ENCODE measurements at regions not wholly inside any gene's neighbourhood (a gene's known extent, or its start where the extent isn't known, plus 50 kb on each side); places are given as distances from the start of the nearest gene placed in this dataset.

- DNase-seq (ENCODE audit: extremely low spot score in 2 of 2) = no peak
- Histone ChIP-seq H3K27ac (no peak overlapping the region), H3K27me3 (no peaks in the 10 kb centered on the region), H3K9me3 (no peaks in the 10 kb centered on the region), H3K36me3 (no peaks in the 10 kb centered on the region), H3K4me3 (no peak overlapping the region), H3K4me1 (no peaks in the 10 kb centered on the region)
- intact Hi-C loops (cut with DNase I) = no loop called here
- TF ChIP-seq POLR2A (IDR thresholded peaks at IDR 0.05) (no peak), POLR2AphosphoS5 (IDR thresholded peaks at IDR 0.05; ENCODE audit: insufficient read depth in 1 of 2, low read depth in 1 of 2) (no peak)
- TF ChIP-seq, protein P1, sequence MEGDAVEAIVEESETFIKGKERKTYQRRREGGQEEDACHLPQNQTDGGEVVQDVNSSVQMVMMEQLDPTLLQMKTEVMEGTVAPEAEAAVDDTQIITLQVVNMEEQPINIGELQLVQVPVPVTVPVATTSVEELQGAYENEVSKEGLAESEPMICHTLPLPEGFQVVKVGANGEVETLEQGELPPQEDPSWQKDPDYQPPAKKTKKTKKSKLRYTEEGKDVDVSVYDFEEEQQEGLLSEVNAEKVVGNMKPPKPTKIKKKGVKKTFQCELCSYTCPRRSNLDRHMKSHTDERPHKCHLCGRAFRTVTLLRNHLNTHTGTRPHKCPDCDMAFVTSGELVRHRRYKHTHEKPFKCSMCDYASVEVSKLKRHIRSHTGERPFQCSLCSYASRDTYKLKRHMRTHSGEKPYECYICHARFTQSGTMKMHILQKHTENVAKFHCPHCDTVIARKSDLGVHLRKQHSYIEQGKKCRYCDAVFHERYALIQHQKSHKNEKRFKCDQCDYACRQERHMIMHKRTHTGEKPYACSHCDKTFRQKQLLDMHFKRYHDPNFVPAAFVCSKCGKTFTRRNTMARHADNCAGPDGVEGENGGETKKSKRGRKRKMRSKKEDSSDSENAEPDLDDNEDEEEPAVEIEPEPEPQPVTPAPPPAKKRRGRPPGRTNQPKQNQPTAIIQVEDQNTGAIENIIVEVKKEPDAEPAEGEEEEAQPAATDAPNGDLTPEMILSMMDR (IDR thresholded peaks at IDR 0.05) = no peak
Measured at GRCh38 chr5:123294544-123294943, 128.7 kb downstream of the CEP120 start.

DNA sequence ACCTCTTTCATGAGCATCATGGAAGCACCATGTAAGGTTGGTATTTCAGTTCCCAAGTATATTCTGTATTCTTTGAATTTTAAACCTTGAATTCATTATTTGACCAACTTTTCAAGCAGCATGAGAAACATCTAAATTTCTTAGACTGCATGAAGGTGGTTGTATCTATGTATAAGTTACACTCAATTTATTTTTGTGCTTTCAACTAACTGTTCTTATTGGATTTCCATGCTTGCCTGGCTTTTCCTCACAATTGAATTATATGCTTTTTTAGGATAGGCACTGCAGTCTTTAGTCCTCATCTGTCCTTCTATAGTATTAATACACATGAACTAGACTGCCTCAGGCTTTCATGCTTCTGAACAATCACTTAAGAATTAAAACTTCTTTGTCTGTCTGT, 134.0 kb downstream of the CEP120 start:
- no peaks in the 10 kb centered on the region for H3K27me3 ChIP-seq
- DNase-seq (ENCODE audit: extremely low spot score in 2 of 2) = no peak
- intact Hi-C loops (cut with DNase I) = no loop called here
- no peak overlapping the region for H3K27ac ChIP-seq
- H3K36me3 ChIP-seq = no peaks in the 10 kb centered on the region
- no peaks in the 10 kb centered on the region for H3K9me3 ChIP-seq
- no peaks in the 10 kb centered on the region for H3K4me1 ChIP-seq
- H3K4me3 ChIP-seq = no peak overlapping the region
- TF ChIP-seq, protein P1 (IDR thresholded peaks at IDR 0.05) = no peak
- TF ChIP-seq POLR2AphosphoS5 (IDR thresholded peaks at IDR 0.05; ENCODE audit: insufficient read depth in 1 of 2, low read depth in 1 of 2) = no peak
- no peak for TF ChIP-seq POLR2A (IDR thresholded peaks at IDR 0.05)

DNA sequence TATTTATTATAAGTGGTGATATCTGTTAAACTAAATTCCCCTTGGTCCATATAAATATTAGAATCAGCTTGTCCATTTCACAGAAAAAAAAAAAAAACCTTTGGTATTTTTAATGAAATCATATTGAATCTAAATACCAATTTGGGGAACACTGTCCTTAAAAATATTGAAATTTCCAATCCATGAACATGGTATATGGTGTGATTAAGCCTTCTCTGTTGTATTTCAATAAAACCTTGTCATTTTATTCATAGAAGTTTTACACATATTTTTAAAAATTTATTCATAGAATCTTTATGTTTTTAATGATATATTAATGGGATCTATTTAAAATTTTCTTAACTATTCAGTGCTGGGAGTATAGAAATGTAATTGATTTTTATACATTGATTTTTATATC, 135.3 kb downstream of the CEP120 start:
- Histone ChIP-seq H3K4me3 (no peak overlapping the region), H3K4me1 (no peaks in the 10 kb centered on the region), H3K27me3 (no peaks in the 10 kb centered on the region), H3K36me3 (no peaks in the 10 kb centered on the region), H3K9me3 (no peaks in the 10 kb centered on the region), H3K27ac (no peak overlapping the region)
- no peak for TF ChIP-seq POLR2A (IDR thresholded peaks at IDR 0.05)
- no peak for TF ChIP-seq POLR2AphosphoS5 (IDR thresholded peaks at IDR 0.05; ENCODE audit: insufficient read depth in 1 of 2, low read depth in 1 of 2)
- intact Hi-C loops (cut with DNase I) = no loop called here
- no peak for DNase-seq (ENCODE audit: extremely low spot score in 2 of 2)

GRCh38 chr5:123286891-123287290, 136.3 kb downstream of the CEP120 start:
- TF ChIP-seq POLR2A (IDR thresholded peaks at IDR 0.05) = no peak
- no peak for TF ChIP-seq POLR2AphosphoS5 (IDR thresholded peaks at IDR 0.05; ENCODE audit: insufficient read depth in 1 of 2, low read depth in 1 of 2)
- TF ChIP-seq, protein P1 (IDR thresholded peaks at IDR 0.05) = no peak
- Histone ChIP-seq H3K27me3 (no peaks in the 10 kb centered on the region), H3K4me3 (no peak overlapping the region), H3K27ac (no peak overlapping the region), H3K9me3 (no peaks in the 10 kb centered on the region), H3K4me1 (no peaks in the 10 kb centered on the region), H3K36me3 (no peaks in the 10 kb centered on the region)
- intact Hi-C loops (cut with DNase I) = no loop called here
- no peak for DNase-seq (ENCODE audit: extremely low spot score in 2 of 2)

DNA sequence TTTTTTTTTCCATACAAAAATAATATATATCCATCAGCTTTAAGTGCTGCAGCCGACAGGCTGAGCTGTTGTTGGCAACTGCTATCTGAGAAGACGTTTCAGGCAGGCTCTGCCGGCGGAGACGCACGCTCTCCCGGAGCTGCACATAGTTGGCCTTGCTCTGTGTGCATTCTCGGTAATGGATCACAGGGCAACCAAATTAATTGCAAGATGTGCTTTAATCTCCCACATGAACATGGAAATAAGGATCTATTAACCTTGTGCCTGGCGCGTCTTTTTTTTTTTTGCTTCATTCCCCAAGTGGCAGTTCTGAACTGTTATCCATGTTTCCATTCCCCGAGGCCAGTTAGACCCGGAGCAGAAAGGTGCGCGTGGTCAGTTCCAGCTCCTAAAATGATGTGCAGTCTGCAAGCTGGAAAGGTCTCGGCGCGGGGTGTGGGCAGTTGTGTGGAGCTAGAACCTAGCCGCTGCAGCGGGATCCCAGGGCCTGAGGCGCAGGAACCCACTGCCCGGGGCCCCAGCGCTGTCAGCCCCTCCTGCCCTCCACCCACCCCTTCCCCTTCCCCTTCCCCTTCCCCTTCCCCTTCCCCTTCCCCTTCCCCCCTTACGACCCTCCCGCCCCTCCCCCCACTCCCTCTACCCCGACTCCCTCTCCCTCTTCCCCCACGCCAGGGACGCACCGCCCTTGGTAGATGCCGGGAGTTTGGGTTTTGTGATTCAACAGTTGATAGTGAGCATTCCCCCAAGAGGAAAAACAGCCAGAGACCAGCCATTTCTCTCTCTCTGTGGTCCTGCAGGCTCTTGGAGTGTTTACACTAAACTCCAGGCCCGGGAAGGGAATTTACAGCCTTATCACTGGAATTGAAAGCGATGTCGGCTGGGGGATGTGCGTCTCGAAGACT, 137.8 kb downstream of the CEP120 start:
- no peaks in the 10 kb centered on the region for H3K9me3 ChIP-seq
- H3K4me1 ChIP-seq = no peaks in the 10 kb centered on the region
- H3K27ac ChIP-seq = no peak overlapping the region
- H3K27me3 ChIP-seq = no peaks in the 10 kb centered on the region
- intact Hi-C loops (cut with DNase I) = no loop called here
- peak overlapping the region; percentile 21 to 30 for H3K4me3 ChIP-seq
- DNase-seq (ENCODE audit: extremely low spot score in 2 of 2) = no peak
- TF ChIP-seq POLR2A (IDR thresholded peaks at IDR 0.05) (no peak), POLR2AphosphoS5 (IDR thresholded peaks at IDR 0.05; ENCODE audit: insufficient read depth in 1 of 2, low read depth in 1 of 2) (no peak)
- TF ChIP-seq, protein P1 (IDR thresholded peaks at IDR 0.05) = no peak
- H3K36me3 ChIP-seq = no peaks in the 10 kb centered on the region

All from vagina (tissue), 2 donors.